Inferior parietal cortex (tissue), 1 donor: ENCODE measurements at regions not wholly inside any gene's neighbourhood (a gene's known extent, or its start where the extent isn't known, plus 50 kb on each side); places are given as distances from the start of the nearest gene placed in this dataset.

Experiments used
- DNase-seq: peaks from one replicate; pipeline ENCODE4 v3.0.0-alpha.2; 2016; ENCODE audit errors: extremely low spot score

- DNase-seq, result no peak
Observed at GRCh38 chr17:5694551-5694950, 110.2 kb upstream of the NLRP1 start.

GRCh38 chr17:5695480-5695879 lies 111.2 kb upstream of the NLRP1 start:
- no peak for DNase-seq

GRCh38 chr17:5698959-5699358 lies 114.7 kb upstream of the NLRP1 start:
- DNase-seq, result no peak

GRCh38 chr17:5699814-5700213 lies 115.5 kb upstream of the NLRP1 start:
- no peak for DNase-seq

DNA sequence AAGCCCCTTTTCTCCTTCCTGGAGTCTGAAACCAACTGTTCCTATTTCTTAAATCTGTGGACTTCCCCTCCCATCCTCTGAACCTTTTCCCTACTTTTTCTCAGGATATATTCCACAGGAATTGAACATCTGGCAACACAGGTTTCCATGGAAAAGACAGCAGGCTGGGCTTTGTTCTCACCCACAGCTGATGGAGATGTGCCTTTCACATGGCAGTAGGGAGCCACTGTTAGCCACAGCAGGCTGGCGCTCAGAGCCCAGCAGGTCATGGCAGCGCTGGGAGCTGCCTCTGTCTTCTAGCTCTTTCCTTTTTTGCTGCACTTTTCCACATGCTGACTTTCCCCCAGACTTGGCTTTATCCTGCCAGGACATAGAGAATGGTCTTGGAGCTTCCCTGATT lies 116.4 kb upstream of the NLRP1 start:
- no peak for DNase-seq

DNA sequence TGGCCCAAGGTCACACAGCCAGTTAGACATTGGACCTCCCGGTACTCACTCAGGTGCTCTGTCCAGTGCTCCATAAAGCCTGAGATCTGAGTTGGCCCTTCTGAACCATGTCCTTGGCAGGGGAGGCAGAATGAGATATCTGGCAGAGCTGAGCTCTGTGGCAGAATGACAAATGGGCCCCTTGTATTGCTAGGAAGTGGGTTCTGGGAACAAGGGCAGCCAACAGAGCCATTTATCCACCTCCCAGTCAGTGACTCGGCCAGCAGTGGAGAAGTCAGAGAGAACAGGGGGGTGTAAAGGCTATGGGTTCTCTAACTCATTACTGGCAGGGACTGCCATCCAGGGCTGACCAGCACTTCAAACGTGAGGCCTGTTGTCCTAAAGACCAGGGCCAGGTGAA lies 117.1 kb upstream of the NLRP1 start:
- no peak for DNase-seq

DNA sequence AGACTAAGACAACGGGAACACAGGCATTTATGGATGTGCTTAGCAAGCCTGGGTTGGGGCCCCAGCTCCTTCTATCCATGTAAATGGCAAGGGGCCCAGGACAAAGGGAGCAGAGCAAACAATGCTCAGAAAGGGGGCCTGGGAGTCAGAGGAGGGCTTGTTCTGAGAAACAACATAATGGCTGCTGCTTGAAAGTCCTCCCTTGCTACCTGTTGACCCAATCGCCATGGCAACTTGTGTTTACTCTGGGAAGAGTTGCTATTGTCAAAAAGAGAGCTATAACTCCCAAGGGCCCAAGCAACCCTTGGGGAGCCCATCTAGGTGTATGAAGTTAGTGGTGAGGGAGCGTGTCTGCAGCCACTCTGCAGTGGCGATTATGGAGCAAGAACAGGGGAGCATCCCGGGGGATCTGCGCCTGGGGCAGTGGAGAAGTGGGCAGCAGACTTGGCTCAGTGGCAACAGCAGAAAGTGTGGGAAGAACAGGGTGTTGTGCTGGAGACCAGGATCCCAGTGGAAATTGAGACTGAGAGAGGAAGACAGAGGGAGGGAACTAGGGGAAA lies 118.7 kb upstream of the NLRP1 start:
- no peak for DNase-seq

DNA sequence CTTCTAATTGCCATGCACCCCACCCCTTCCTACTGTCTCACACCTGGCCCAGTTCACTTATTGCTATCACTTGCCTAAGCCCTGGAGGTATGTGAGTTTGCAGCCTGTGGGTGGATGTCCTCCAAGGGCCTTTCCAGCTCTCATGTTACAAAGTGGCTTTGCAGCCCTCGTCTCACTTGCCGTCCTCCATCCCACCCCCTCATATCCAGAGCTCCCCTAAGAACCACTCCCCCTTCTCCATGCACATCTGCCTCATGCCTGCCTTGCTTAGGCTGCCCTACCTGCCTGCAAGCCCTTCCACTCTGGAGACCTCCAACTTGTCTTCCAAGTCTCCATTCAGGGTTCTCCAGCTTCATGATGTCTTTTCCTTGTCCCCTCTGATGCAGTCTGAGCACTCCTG lies 119.4 kb upstream of the NLRP1 start:
- DNase-seq, result no peak

DNA sequence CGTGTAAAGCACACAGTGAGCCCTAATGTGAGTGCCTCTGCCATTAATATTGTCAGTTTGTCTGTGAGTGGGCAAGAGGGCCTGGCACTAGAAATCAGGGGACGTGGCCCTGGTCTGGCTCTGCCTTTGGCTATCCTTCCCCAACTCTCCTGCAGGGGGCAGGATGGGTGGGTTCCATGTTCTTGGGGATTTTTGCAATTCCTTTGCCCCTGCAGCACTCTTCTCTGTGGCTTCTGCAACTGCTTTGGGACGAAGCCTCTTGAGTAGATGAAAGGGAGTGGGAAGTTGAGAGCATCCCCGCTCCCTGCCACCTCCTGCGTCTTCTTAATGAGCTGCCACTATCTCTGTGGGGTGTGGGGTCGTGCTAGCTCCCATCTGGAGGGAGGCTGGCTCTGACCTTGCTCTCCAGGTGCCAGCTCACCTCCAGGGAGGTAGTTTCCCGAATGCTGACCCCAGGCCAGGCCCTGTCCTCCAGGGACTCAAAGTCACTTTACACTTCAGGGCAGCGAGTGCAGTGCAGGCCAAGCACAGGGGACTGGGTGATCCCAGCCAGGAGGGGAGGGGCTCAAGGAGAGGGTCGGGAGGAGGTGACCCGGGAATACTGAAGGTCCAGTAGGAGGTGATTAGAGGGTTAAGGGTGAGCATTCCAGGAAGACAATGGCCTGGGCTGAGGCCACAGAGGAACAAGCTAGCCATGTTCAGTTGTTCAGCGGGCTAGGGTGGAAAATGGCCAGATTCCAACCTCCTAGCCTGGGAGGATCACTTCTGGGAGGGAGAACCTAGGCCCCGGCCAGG lies 121.0 kb upstream of the NLRP1 start:
- DNase-seq, result no peak

GRCh38 chr17:5705876-5706576 lies 121.7 kb upstream of the NLRP1 start:
- no peak for DNase-seq

- peak; percentile 71 for DNase-seq
Observed at GRCh38 chr17:5706577-5707210, 122.4 kb upstream of the NLRP1 start.

DNA sequence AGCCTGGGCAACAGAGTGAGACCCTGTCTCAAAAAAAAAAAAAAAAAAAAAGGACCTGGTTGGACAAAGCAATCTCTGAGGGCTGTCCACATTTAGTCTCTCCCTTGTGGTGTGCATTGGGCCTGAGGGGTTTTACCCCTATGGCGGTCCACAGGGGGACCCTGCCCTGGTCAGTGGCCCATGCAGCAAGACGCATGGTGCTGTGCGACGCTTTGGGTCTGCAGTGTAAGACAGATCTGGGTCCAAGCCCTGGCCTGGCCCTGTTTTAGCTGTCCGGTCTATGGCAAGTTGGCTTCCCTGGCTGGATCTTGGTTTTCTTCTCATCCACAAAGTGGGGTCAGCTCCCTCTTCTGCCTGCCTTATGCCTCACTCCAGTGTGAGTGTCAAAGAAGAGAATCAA lies 123.2 kb upstream of the NLRP1 start:
- no peak for DNase-seq

GRCh38 chr17:5708344-5708743 lies 124.0 kb upstream of the NLRP1 start:
- no peak for DNase-seq

- DNase-seq, result no peak
Observed at GRCh38 chr17:5711344-5711743, 127.0 kb upstream of the NLRP1 start.

- no peak for DNase-seq
Observed at GRCh38 chr17:5714993-5715392, 130.7 kb upstream of the NLRP1 start.

DNA sequence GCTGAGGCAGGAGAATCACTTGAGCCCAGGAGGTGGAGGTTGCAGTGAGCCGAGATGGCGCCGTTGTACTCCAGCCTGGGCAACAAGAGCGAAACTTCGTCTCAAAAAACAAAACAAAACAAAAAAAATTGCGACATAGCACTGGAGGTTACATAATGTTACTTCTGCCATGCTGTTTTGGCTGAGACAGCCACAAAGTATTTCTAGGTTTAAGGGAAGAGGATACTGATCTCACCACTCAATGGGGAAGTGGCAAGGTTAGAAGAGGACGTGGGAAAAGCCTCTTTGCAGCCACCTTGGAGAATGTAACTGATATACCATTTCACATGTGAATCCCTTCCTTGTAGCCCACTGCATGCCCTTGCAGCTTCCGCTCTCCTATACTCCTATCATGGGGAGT lies 131.2 kb upstream of the NLRP1 start:
- no peak for DNase-seq

DNA sequence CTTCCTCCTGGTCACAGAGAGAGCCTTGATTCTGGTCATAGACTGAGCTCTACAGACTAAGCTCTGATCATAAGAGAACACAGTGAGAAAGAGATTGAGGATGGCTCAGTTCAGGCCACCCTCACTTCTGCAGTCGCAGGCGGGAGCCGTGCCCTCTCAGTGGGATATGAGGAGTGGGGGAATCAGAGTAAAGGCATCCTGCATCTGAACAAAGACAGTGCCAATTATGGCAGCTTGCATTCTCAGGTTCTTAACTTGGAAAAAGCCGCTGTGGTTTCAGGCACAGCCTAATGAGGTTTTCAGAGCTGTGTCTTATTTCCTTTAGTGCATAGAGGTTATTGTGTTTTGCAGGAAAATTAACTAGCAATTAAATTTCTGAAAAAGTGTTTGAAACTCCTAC lies 134.4 kb upstream of the NLRP1 start:
- no peak for DNase-seq

DNA sequence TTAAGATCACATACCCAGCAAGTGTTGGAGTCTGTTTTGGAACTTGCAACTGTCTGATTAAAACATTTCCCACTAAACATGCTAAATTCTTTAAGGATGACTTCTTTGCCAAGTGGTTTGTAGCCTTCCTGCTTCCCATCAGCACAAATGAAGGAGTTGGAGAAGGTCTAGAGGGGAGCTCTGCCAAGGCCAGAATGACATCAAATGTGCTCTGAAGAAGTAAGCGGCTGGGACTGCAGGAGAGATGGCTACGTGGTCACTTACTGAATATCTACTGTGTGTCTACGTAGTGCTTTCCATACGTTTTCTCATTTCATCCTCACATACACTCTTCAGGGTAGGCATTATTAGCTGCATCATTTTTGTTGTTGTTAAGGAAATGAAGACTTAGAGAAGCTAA lies 135.7 kb upstream of the NLRP1 start:
- DNase-seq, result no peak

DNA sequence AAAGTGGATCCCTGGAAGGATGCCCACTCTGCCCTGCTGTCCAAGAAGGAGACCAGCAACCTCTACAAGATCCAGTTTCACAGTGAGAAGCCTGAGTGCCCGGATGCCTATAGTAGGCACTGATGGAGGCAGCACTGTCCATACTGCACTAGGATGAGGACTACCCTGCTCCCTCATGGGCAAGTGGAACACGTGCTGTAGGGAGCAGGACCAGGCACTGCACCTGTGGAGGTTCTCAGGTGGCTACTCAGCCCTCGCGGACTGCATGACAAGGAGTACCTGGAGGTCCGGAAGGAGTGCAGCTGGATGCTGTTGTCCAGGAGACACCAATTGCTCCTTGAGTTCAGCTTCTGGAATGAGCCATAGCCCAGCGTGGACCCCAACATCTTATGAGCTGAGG lies 146.1 kb upstream of the NLRP1 start:
- DNase-seq, result no peak

DNA sequence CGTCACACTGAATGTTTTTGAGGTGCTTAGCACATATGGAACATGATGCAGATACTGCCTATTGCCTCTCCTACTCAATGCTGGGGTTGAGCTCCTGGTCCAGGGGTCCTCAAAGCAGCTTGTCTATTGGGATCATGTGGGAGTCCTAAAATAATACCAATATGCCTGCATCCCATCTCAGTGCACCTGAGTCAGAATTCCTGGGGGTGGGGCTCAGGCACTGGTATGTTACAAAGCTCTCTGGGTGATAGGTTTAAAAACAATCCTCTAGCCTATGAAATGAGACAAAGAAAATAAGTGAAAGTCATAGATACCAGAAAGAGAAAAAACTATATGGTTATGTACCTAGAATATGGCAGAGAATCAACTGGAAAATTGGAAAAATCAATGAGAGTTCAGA lies 156.6 kb upstream of the NLRP1 start:
- no peak for DNase-seq

DNA sequence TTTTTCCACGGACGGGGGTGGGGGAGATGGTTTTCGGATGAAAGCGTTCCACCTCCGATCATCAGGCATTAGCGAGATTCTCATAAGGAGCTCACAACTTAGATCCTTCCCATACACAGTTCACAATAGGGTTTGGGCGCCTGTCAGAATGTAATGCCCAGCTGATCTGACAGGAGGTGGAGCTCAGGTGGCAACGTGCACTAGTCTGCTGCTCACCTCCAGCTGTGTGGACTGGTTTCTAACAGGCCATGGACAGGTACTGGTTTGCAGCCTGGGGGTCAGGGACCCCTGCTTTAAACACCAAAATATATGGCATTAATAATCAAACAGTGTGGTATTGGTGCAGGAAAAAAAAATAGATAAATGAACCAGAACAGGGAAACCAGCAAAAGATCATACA lies 157.5 kb upstream of the NLRP1 start:
- no peak for DNase-seq

DNA sequence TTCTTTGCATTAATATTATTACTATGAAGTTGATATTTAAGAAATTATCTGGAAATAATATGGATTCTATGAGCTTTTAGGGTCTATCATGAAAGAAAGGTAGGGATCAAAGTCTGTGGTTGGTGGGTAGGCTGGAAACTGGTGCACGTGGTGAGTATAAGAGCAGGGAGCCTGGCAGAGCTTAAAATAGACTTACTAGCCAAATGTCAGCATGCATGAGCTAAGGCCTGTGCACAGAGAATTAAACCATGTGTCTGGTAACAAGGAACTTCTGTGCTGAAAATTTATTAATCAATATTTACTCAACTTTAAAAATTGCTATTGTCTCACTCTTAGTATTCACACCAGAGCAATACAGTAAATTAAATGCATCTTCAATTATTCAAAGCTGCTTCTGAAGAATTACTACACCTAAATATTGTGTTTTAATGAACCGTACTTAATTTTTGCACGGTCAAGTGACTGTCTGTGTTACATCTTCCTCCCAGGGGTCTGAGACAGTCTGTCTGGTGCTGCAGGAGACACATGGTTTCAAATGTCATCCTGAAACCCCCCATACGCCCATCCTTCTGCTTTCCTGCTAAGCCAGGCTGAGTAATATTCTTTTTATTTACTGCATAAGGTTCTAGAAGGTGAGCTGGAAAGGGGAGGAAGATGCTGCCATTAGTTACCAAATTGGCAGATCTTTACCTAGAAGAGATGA lies 161.0 kb upstream of the NLRP1 start:
- no peak for DNase-seq
